Nephron progenitor cell (in vitro differentiated cells): ENCODE measurements at regions not wholly inside any gene's neighbourhood (a gene's known extent, or its start where the extent isn't known, plus 50 kb on each side); places are given as distances from the start of the nearest gene placed in this dataset.

Source experiments
- DNase-seq: peaks from one replicate; pipeline ENCODE4 v3.0.0; 2021
- H3K27ac Mint-ChIP-seq: 2 replicates; pipeline ENCODE4 v1.8.0; 2021; ENCODE audit warnings: mild to moderate bottlenecking, moderate library complexity, mixed read lengths
- H3K27me3 Mint-ChIP-seq: 2 replicates; pipeline ENCODE4 v1.8.0; 2021; ENCODE audit warnings: mild to moderate bottlenecking, low read depth, mixed read lengths; ENCODE audit not compliant: poor library complexity
- H3K36me3 Mint-ChIP-seq: 2 replicates; pipeline ENCODE4 v1.8.0; 2021; ENCODE audit warnings: low read depth, mixed read lengths
- H3K4me1 Mint-ChIP-seq: 2 replicates; pipeline ENCODE4 v1.8.0; 2021; ENCODE audit warnings: mixed read lengths
- H3K4me3 Mint-ChIP-seq: 2 replicates; pipeline ENCODE4 v1.8.0; 2021; ENCODE audit warnings: mild to moderate bottlenecking, moderate library complexity, mixed read lengths
- H3K9me3 Mint-ChIP-seq: 2 replicates; pipeline ENCODE4 v1.8.0; 2021; ENCODE audit warnings: mild to moderate bottlenecking, moderate library complexity, mixed read lengths
- TF ChIP-seq, protein P1 (sequence below): fragments of 200-600 bp; sonication (generic); IDR thresholded peaks from 2 replicates; pipeline ENCODE4 v1.5.0; 2021; ENCODE audit warnings: antibody characterized with exemption

DNA sequence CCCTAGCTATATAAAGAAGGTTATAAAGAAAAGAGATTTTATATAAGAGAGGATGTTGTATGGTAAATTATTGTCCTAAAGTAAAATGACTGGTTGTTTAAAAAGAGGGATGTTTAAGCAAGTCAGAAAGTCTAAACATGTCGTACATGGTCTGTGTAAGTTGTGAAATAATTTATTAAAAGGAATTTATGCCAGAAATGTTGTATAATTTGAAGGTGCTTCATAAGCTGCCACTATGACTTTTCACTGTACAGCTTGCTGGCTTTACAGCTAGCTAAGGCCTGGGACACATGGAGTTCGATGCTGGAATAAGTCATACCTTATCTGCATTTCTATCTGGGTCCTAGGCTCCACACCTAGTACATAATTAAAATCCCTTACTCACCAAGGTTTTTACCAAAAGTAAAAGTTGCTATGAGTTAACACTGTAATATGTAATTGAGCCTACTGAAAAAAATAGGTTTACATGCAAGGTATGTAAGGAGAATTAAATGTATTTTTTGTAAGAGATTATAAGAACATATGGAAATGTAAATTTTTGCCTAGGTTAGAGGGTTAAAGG, 59.0 kb upstream of the EDEM3 start:
- Mint-ChIP-seq H3K27me3 (peaks cover 12% of the 10 kb centered on the region), H3K4me3 (no peak overlapping the region), H3K27ac (no peak overlapping the region), H3K36me3 (peaks cover 34% of the 10 kb centered on the region), H3K4me1 (no peaks in the 10 kb centered on the region), H3K9me3 (peaks cover 47% of the 10 kb centered on the region)
- TF ChIP-seq, protein P1, sequence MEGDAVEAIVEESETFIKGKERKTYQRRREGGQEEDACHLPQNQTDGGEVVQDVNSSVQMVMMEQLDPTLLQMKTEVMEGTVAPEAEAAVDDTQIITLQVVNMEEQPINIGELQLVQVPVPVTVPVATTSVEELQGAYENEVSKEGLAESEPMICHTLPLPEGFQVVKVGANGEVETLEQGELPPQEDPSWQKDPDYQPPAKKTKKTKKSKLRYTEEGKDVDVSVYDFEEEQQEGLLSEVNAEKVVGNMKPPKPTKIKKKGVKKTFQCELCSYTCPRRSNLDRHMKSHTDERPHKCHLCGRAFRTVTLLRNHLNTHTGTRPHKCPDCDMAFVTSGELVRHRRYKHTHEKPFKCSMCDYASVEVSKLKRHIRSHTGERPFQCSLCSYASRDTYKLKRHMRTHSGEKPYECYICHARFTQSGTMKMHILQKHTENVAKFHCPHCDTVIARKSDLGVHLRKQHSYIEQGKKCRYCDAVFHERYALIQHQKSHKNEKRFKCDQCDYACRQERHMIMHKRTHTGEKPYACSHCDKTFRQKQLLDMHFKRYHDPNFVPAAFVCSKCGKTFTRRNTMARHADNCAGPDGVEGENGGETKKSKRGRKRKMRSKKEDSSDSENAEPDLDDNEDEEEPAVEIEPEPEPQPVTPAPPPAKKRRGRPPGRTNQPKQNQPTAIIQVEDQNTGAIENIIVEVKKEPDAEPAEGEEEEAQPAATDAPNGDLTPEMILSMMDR = no peak
- no peak for DNase-seq

DNA sequence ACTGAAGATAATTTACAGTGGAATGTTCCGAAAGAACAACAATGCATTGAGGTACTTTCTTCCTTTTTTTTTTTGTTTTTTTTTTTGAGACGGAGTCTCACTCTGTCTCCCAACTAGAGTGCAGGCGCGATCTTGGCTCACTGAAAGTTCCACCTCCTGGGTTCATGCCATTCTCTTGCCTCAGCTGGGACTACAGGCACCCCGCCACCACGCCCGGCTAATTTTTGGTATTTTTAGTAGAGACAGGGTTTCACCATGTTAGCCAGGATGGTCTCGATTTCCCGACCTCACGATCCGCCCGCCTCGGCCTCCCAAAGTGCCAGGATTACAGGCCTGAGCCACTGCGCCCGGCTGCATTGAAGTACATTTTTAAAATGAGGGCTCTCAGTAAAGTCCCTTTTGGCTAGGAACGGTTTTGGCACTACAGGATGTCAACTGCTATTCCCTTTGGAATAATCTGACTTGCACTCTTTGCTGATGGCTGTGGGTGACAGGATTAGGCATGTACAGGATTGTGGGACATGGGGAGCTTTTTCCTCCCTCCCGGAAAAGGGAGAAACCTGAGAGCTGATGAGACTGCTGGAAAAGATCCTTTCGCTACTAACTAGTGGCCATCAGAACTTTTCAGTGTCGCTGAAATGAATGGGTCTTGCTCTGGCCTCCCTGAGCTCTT, 56.9 kb upstream of the EDEM3 start:
- H3K36me3 Mint-ChIP-seq = peaks cover 22% of the 10 kb centered on the region
- H3K27me3 Mint-ChIP-seq = peaks cover 12% of the 10 kb centered on the region
- H3K4me1 Mint-ChIP-seq = no peaks in the 10 kb centered on the region
- H3K27ac Mint-ChIP-seq = no peak overlapping the region
- no peak for DNase-seq
- peaks cover 43% of the 10 kb centered on the region for H3K9me3 Mint-ChIP-seq
- H3K4me3 Mint-ChIP-seq = no peak overlapping the region
- TF ChIP-seq, protein P1 = no peak

DNA sequence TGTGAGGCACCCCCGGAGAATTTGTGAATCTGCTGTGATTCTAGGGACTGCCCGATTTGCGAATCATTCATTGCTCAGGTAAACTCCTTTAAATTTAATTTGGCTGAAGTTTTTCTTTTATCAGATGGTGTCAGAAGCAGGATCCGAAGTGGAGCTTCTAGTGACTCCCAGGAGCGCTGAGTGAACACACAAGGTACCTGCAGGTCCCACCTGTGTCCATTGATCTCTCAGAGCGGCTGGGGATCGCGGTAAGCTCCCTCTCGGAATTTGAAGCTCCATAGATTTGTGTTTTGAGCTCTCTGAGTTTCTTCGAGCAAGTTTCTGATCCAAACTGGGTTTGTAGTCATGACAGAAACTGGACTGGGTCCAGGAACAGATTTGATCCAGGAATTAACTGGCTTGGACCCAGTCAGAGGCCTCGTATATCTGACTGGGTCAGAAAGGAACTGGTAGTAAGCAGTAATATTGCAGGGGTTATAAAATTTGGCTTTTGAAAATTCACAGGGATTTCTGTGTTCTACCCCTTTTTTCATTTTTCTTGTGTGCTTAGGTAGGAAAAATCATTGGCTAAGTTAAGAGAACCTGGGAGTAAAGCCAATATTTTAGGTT, 56.2 kb upstream of the EDEM3 start:
- H3K4me3 Mint-ChIP-seq = no peak overlapping the region
- peaks cover 22% of the 10 kb centered on the region for H3K36me3 Mint-ChIP-seq
- H3K27ac Mint-ChIP-seq = no peak overlapping the region
- H3K27me3 Mint-ChIP-seq = peaks cover 12% of the 10 kb centered on the region
- peaks cover 38% of the 10 kb centered on the region for H3K9me3 Mint-ChIP-seq
- H3K4me1 Mint-ChIP-seq = peaks cover 1% of the 10 kb centered on the region
- no peak for DNase-seq
- TF ChIP-seq, protein P1 = no peak

DNA sequence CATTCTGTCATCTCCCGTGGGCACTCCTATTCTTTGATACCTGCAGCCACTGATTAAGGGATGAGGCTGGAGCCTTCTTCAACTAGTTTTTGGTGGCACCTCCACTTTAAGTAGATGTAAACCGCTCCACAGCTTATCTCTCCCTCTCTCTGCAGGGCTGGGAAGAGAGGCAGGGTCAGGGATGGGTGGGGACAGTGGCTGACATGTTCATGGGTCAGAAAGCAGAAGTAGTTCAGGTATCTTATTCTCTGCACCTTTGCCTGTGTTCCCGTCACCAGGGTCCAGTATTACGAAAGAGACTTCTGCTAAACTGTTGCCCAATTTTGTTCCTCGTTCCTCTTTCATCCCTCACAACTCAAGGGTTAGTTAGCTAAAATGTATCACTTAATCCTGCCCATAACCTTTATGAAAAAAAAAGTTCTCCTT, 51.7 kb upstream of the EDEM3 start:
- TF ChIP-seq, protein P1 = no peak
- Mint-ChIP-seq H3K27me3 (peaks cover 12% of the 10 kb centered on the region), H3K4me1 (peaks cover 6% of the 10 kb centered on the region), H3K9me3 (no peaks in the 10 kb centered on the region), H3K27ac (no peak overlapping the region), H3K4me3 (no peak overlapping the region), H3K36me3 (no peaks in the 10 kb centered on the region)
- DNase-seq = no peak

DNA sequence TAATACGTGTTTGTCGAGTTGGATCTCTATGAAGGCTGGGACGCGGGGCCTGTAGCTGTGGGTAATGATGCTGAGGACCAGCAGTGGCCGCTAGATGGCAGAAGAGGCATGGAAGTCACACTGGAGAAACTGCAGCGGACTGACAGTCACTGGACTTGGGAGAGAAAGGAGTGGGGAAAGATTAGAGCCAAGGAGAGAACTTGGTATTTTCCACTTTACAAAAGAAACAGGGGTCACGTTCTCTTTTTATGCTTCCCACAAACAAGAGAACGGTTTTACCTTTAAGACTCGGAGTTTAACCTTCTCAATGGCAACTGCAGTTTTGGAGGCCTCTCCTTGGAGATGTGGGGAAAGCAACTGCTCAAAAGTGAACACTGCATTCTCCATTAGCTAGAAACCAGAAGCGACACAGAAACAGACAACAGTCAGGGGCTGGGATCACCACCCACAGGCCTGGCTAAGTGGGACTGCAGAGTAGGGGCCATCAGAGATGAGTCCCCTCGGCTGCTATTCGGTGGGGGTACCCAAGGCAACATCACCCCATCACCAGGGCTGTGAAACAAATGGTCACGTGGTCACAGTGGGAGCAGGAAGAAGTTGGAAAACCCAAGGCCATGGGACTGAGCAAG, 51.1 kb upstream of the EDEM3 start:
- TF ChIP-seq, protein P1 = peak; percentile 93
- H3K4me1 Mint-ChIP-seq = peaks cover 6% of the 10 kb centered on the region
- H3K27me3 Mint-ChIP-seq = peaks cover 13% of the 10 kb centered on the region
- no peak overlapping the region for H3K4me3 Mint-ChIP-seq
- H3K27ac Mint-ChIP-seq = no peak overlapping the region
- H3K9me3 Mint-ChIP-seq = no peaks in the 10 kb centered on the region
- DNase-seq = peak; percentile 90
- no peaks in the 10 kb centered on the region for H3K36me3 Mint-ChIP-seq
